GM12874 (cell line): ENCODE measurements at regions not wholly inside any gene's neighbourhood (a gene's known extent, or its start where the extent isn't known, plus 50 kb on each side); places are given as distances from the start of the nearest gene placed in this dataset.

Source experiments
- CTCF ChIP-seq: IDR thresholded peaks from 2 replicates; pipeline ENCODE4 v1.5.1; 2011; ENCODE audit warnings: low read depth, mild to moderate bottlenecking, control low read depth, low read length, moderate library complexity; ENCODE audit not compliant: insufficient read depth

GRCh38 chr2:47227532-47228279 is 51.4 kb upstream of the CALM2 start:
- TF ChIP-seq CTCF, result no peak

GRCh38 chr2:47226923-47227220 is 50.6 kb upstream of the CALM2 start:
- no peak for TF ChIP-seq CTCF

GRCh38 chr2:47226132-47226922 is 50.0 kb upstream of the CALM2 start:
- no peak for TF ChIP-seq CTCF
